ENCODE measurements at regions not wholly inside any gene's neighbourhood (a gene's known extent, or its start where the extent isn't known, plus 50 kb on each side); places are given as distances from the start of the nearest gene placed in this dataset.
"Not testable (repeated sequence)": the region's sequence is repeated elsewhere in the genome, so short reads cannot be mapped to it uniquely, and the experiment has no call there.

DNA sequence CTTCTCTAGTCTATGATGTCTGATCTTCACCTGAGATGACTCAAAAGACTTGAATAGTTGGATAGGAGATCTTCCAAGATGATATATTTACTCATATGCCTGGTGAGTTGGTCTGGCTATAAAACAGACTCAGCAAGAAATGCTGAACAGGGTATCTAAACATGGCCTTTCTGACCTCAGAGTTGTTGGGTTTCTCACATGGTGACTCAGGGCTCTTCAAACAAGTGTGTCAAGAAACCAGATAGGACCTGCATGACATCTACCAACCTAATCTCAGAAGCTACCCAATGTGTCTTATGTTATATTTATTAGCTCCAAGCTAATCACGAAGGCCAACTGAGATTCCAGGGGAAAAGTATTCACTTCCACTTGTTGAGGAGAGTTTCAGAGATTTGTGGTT is 1477.3 kb downstream of the CDH8 start:
- no peak for DNase-seq (ENCODE audit: low read depth)

GRCh38 chr16:60553090-60553757 is 1483.0 kb downstream of the CDH8 start:
- no peak for DNase-seq (ENCODE audit: low read depth)

GRCh38 chr16:60541535-60541934 is 1494.7 kb downstream of the CDH8 start:
- DNase-seq (ENCODE audit: low read depth), result no peak

DNA sequence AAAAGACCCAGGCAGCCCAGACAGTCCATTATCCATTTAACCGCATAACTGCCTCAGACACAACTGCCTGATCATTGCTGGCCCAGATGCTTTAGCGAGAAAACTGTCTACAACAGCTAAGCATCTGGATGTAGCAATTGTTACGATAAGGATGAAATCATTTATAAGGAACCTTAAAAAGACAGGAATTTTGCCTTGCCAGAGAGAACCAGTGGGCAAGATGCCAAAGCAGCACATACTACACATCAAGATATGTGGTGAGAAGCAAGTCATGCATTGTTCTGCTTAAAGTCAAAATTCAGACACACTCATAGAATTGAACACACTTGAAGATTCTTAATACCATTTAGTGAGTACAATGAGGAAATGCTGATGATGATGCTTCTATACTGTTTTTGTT is 1525.3 kb downstream of the CDH8 start:
- DNase-seq (ENCODE audit: low read depth), result no peak

GRCh38 chr16:60510208-60510607 is 1526.0 kb downstream of the CDH8 start:
- DNase-seq (ENCODE audit: low read depth), result no peak

- no peak for DNase-seq (ENCODE audit: low read depth)
Measured at GRCh38 chr16:60491273-60491672, 1545.0 kb downstream of the CDH8 start.

GRCh38 chr16:60485872-60486489 is 1550.3 kb downstream of the CDH8 start:
- no peak for DNase-seq (ENCODE audit: low read depth)

DNA sequence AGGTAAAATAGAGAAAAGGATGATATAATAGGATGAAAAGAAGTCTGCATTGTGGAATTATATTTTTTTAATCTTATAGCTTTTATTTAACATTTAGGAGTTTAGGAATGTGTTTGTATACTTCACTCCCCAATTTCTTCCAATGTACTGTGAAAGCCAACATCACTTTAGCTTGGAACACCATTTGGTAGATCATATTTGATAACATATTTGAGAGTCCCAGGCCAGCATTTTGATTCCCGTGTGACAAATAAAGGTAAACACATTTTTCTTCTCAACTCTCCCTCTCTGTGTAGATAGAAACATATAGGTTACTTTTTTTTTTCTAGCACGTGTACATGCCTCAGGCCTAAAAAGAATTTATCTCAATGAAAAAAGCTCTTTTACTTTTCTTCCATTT is 1551.3 kb downstream of the CDH8 start:
- DNase-seq (ENCODE audit: low read depth), result no peak

DNA sequence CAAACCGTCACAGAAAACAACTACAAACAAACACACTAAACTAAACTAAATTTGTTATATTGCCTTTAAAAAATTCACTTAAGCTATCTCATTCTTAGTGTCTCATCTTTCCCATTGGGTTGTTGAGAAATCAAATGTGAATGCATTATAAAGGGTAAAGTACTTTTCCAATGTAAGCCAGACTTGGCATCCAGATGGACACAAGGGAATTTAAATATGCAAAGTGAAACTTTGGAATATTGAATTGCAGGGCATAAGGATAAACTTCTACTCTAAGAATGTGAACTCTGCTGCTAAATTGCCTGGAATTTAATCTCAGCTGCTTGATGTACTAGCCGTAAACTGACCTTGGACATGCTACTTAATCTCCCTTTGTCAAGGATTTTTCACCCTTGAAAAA is 1554.6 kb downstream of the CDH8 start:
- DNase-seq (ENCODE audit: low read depth), result no peak

DNA sequence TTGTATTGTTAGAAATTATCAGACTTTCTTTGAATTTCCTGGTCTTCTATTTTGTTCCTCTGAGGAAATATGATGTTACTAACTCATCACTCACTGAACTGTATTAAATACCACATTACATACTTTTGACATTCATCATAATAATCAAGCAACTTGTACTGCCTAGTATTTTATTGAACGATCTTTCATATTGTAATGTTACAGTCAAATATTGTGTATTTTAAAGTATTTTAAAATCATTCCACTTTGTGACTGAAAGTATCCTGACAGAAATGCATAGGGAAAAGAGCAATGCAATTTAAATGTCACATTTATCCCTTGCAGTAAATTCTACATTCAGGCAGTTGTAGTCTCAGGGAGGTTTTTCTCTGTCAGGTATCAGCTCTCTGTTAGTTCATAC is 1557.4 kb downstream of the CDH8 start:
- no peak for DNase-seq (ENCODE audit: low read depth)

DNA sequence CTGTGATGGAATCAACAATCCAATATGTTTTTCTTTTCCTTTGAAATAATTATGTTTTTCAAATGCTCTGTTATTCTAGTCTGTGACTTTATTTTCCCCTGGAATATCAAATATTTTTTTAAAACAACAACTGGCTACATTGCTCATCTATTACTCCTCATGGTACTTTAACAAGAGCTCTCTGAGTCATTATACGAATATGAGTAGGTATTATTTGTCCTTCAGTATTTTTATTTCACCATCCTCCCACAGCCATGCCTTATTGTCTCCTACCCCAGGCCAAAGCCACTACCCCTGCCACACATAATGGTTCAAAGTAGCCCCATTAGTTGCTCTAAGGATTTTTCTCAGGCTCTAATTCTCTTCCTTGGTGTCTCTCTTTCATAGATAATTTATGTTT is 1572.3 kb downstream of the CDH8 start:
- no peak for DNase-seq (ENCODE audit: low read depth)

GRCh38 chr16:60459463-60459862 is 1576.8 kb downstream of the CDH8 start:
- no peak for DNase-seq (ENCODE audit: low read depth)

- DNase-seq (ENCODE audit: low read depth), result no peak
Measured at GRCh38 chr16:60458255-60458654, 1578.0 kb downstream of the CDH8 start.

DNA sequence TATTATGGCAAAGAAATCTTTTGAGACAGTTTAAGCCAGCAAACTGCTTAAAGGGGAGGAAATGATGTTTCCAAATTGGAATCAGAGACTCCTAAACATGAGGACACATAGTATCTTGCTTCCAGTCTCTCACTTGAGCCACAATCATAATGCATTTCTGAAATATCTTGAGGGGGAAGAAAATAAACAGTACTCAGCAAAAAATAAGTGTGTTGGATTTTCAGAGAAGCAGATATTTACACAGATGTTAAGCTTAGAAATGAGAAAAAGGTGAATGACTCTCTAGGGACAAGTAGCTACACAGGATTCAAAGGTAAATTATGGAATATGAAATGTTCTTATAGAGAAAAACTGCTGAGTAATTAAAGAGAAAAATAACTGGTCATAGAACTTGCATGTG is 1583.6 kb downstream of the CDH8 start:
- no peak for DNase-seq (ENCODE audit: low read depth)

- no peak for DNase-seq (ENCODE audit: low read depth)
Measured at GRCh38 chr16:60438894-60439293, 1597.3 kb downstream of the CDH8 start.

DNA sequence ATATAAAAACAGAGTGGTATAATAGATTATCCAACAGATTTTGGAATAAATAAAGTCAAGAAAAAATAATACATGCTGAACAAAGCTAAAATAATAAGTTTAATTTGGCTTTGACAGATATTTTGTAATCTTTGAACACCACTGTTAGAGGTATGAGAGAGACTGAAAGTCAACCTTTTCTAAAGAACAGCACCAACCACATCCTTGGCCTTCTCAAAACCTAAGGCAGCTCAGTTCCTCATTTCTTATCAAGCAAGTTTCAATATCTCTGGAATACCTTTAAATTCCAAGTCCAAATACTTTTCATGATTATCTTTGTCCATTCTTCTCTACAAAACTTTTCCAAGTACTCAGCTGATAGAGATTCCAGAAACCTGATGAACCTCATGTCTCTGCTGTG is 1603.8 kb downstream of the CDH8 start:
- DNase-seq (ENCODE audit: low read depth), result no peak

- DNase-seq (ENCODE audit: low read depth), result no peak
Measured at GRCh38 chr16:60419859-60420258, 1616.4 kb downstream of the CDH8 start.

DNA sequence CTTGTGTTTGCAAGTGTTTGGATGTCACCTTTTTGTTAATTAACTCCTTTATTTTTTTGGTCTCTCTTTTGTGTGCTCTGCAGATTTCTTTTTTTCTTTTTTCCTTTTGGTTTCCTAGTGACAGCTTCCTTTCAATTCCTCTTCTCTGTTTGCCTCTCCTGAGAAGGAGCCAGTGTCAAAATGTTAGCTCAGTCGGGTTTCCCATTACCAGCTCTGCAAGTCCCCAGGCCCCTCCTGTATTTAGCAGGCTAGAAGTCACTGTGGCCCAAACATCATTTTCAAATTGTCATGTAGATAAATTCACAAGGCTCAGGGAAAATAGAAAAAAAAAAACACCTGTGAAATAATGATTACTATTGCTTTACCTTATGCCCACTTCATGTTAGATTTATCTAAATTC is 1621.6 kb downstream of the CDH8 start:
- no peak for DNase-seq (ENCODE audit: low read depth)

GRCh38 chr16:60413969-60414368 is 1622.3 kb downstream of the CDH8 start:
- DNase-seq (ENCODE audit: low read depth), result no peak

- no peak for DNase-seq (ENCODE audit: low read depth)
Measured at GRCh38 chr16:60407606-60408005, 1628.6 kb downstream of the CDH8 start.

GRCh38 chr16:60407034-60407433 is 1629.2 kb downstream of the CDH8 start:
- no peak for DNase-seq (ENCODE audit: low read depth)

GRCh38 chr16:60405286-60405685 is 1631.0 kb downstream of the CDH8 start:
- DNase-seq (ENCODE audit: low read depth), result no peak

DNA sequence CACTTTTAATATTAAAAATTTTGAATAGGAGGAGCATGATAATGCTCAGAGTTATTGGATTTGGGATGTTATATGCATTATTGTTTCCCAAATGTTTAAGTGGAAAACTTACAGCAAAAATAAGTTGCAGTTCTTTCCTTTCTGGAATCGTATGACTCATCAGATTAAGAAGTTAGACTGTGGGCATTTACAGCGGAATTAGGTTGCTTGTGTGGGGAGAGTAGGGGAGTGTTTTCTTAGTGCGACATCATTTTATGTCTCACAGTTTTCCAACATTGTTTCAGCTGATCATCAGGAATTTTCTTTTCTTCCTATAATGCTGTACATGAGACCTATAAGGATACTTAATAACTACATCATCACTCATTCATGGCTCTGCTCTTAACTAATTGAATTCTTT is 1631.8 kb downstream of the CDH8 start:
- DNase-seq (ENCODE audit: low read depth), result no peak

DNA sequence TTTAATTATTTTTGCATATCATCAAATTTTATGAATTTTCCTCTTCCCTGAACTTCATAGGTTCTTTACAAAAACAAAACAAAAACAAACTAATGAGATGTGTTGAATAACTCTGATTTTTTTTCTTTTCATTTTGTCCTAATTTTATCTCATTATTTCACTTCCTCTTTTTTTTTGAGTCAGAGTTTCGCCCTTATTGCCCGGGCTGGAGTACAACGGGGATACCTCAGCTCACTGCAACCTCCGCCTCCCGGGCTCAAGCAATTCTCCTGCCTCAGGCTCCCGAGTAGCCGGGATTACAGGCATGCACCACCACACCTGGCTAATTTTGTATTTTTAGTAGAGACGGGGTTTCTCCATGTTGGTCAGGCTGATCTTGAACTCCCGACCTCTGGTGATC is 1633.3 kb downstream of the CDH8 start:
- DNase-seq (ENCODE audit: low read depth), result not testable (repeated sequence)
